NB4 (cell line): ENCODE measurements at regions not wholly inside any gene's neighbourhood (a gene's known extent, or its start where the extent isn't known, plus 50 kb on each side); places are given as distances from the start of the nearest gene placed in this dataset.

Experiments used
- DNase-seq: peaks from one replicate; pipeline ENCODE4 v3.0.0; 2010; ENCODE audit warnings: low read depth
- H3K4me3 ChIP-seq: one replicate; pipeline ENCODE4 v1.5.1; 2011; ENCODE audit warnings: mild to moderate bottlenecking, low read depth, low read length, moderate library complexity
- MYC ChIP-seq: IDR thresholded peaks from 2 replicates; pipeline ENCODE4 v1.6.1; 2011; ENCODE audit warnings: low read depth, low read length
- POLR2A ChIP-seq: IDR thresholded peaks from 2 replicates; pipeline ENCODE4 v1.6.1; 2011; ENCODE audit warnings: mild to moderate bottlenecking; ENCODE audit not compliant: insufficient read length; ENCODE audit errors: extremely low read depth
- TF ChIP-seq, protein P1 (sequence below): IDR thresholded peaks from one replicate; pipeline ENCODE4 v1.5.1; 2012; ENCODE audit warnings: low read depth, low read length
- TF ChIP-seq, protein P2 (sequence below): IDR thresholded peaks from 2 replicates; pipeline ENCODE4 v1.6.1; 2011; ENCODE audit warnings: low read depth, low read length

DNA sequence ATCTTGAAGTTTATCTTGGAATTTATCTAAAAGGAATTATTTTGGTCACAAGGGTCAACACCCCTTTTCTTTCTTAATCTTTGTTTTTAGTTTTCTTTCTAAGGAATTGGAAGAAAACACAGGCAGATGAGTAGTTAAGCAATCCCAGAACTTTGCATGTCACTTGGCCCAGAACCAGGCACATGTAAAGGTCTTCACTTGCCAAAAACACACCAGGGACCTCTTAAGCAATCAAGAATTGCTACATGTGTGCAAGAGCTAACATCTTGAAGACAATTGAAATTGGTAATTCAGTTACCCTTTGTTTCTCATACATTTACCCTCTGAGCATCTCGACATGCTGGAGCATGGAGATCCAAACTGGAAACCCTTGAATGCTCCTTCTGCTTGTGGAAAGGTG is 114.2 kb downstream of the ZC3H11B start:
- DNase-seq: peak; percentile 2
- TF ChIP-seq MYC (no peak), POLR2A (no peak)
- TF ChIP-seq, protein P1, sequence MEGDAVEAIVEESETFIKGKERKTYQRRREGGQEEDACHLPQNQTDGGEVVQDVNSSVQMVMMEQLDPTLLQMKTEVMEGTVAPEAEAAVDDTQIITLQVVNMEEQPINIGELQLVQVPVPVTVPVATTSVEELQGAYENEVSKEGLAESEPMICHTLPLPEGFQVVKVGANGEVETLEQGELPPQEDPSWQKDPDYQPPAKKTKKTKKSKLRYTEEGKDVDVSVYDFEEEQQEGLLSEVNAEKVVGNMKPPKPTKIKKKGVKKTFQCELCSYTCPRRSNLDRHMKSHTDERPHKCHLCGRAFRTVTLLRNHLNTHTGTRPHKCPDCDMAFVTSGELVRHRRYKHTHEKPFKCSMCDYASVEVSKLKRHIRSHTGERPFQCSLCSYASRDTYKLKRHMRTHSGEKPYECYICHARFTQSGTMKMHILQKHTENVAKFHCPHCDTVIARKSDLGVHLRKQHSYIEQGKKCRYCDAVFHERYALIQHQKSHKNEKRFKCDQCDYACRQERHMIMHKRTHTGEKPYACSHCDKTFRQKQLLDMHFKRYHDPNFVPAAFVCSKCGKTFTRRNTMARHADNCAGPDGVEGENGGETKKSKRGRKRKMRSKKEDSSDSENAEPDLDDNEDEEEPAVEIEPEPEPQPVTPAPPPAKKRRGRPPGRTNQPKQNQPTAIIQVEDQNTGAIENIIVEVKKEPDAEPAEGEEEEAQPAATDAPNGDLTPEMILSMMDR: no peak
- TF ChIP-seq, protein P2, sequence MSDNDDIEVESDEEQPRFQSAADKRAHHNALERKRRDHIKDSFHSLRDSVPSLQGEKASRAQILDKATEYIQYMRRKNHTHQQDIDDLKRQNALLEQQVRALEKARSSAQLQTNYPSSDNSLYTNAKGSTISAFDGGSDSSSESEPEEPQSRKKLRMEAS: no peak
- H3K4me3 ChIP-seq: no peak overlapping the region

DNA sequence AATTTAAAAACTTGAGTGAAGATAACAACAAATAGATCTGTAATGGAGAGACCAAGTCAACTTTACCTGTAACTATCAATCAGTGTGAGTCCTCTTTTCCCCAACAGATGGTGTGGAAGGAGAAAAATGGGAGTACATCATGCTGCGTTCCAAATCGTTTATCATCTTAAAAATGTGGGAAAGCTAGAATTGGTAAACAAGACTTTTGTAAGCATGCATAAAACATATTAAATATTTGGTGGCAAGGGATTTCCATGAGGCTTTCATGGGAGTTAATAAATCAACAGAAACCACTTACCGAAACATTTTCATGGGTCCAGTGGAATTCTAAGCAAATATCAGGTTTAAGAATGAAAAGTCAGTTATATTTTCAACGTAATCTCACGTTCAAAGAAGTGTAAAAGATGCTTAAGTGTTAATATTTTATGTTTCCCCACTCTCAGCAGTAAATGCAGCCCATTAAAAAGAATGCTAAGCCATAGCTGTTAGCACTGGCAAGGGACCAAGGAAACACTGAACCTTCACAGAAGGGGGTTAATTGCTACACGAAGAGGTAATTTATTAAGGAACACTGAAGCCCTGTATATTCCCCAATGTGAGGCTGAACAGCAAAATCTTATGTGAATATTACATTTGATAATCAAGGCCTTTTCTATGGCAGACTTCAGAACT is 117.0 kb downstream of the ZC3H11B start:
- H3K4me3 ChIP-seq: no peak overlapping the region
- no peak for DNase-seq
- TF ChIP-seq POLR2A: no peak
- TF ChIP-seq, protein P2: no peak
- no peak for TF ChIP-seq MYC
- TF ChIP-seq, protein P1: no peak

DNA sequence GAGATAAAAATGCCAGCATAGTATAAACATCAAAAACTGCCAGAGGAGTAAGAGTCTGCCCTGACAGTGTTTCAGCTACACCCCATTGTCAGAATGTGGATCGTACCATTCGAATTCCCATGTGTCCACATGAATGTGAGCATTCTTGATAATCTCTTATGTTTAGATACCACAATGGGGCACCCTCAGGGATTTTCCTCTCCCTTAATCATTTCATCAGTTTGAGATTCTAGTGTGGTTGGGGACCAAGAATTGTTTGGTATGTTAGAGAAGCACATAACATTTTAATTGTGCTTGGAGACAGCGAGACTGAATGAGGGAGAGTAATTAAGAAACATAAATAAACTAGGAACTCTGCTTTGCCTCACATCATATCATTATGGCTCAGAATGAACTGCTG is 120.2 kb downstream of the ZC3H11B start:
- DNase-seq: no peak
- TF ChIP-seq, protein P1: no peak
- TF ChIP-seq, protein P2: no peak
- no peak for TF ChIP-seq POLR2A
- TF ChIP-seq MYC: no peak
- H3K4me3 ChIP-seq: no peak overlapping the region

DNA sequence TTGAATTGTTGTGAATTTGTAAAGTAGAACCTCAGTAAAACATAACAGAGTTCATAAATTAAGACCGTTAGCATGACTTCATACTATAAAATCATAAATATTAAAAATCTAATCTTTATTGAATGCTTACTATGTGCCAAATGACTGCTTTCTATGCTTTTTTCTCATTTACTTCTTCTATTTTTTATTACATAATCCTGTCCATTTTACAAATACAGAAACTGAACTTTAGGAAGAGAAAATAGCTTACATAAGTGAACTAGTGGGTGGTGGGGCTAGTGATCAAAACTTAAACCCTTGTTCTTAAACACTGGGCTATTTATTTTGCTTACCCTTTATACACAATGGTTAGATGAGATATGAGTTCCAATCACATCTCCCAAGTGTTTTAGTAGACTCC is 122.3 kb downstream of the ZC3H11B start:
- no peak for DNase-seq
- H3K4me3 ChIP-seq: no peak overlapping the region

DNA sequence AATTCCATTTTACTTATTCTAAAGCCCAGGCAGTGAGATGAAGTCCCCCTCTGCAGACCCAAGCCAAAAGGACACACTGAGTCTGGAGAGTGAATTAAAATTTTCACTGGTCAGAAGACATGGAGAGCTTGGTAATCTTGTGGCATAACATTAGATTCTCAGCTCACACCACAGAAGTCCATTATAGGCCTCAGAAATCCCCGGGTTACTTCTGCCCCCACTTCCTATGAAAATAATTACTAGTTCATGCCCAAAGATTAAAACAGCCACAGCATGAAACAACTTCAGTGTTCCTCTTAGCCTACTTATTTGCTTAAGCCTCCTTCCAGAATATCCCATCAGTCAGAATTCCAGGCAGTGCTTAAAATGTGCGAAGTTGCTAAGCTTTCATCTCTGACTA is 123.3 kb downstream of the ZC3H11B start:
- no peak for TF ChIP-seq MYC
- no peak overlapping the region for H3K4me3 ChIP-seq
- DNase-seq: no peak

More for the DNA sequence above, 122.3 kb downstream of the ZC3H11B start:
- TF ChIP-seq, protein P2: no peak
- TF ChIP-seq, protein P1: no peak
- TF ChIP-seq POLR2A (no peak), MYC (no peak)

DNA sequence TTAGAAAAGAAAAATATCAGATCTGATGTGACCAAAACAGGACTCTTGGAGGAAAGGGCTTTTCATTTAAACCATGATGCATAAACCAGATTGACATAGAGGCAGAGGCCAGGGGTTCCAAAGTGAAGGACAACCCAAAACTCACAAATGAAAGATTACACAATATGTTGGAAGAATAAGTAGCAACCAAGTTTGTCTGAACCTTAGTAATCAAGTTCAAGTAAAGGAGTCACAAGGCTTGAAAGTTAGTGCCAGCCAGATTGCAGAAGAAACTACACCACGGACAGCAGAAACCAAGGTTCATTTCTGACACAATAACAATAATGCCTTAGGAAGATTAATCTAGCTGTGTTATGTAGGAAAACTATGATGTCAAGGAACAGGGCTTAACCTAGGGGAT is 124.6 kb downstream of the ZC3H11B start:
- H3K4me3 ChIP-seq: no peak overlapping the region
- DNase-seq: no peak
- TF ChIP-seq, protein P1: no peak
- TF ChIP-seq MYC (no peak), POLR2A (no peak)
- TF ChIP-seq, protein P2: no peak
